Osteoblast (primary cell): ENCODE measurements at regions not wholly inside any gene's neighbourhood (a gene's known extent, or its start where the extent isn't known, plus 50 kb on each side); places are given as distances from the start of the nearest gene placed in this dataset.

ENCODE experiments used
- DNase-seq: peaks from one replicate; pipeline ENCODE4 v3.0.0; 2011; ENCODE audit warnings: low spot score, mixed read lengths; ENCODE audit not compliant: insufficient read length; ENCODE audit errors: missing footprints
- H2AFZ ChIP-seq: 2 replicates; pipeline ENCODE4 v1.6.0; 2011; ENCODE audit warnings: mild to moderate bottlenecking, low read length
- H3K27ac ChIP-seq: 2 replicates; pipeline ENCODE4 v1.5.1; 2011; ENCODE audit warnings: mild to moderate bottlenecking, low read depth, low read length, moderate library complexity
- H3K27me3 ChIP-seq: 2 replicates; pipeline ENCODE4 v1.6.0; 2012; ENCODE audit warnings: mild to moderate bottlenecking, control low read depth, inconsistent platforms, low read length, moderate library complexity; ENCODE audit not compliant: insufficient read depth
- H3K36me3 ChIP-seq: 2 replicates; pipeline ENCODE4 v1.5.1; 2011; ENCODE audit warnings: mild to moderate bottlenecking, low read length, control low read depth, moderate library complexity; ENCODE audit not compliant: insufficient read depth
- H3K4me1 ChIP-seq: 2 replicates; pipeline ENCODE4 v1.5.1; 2011; ENCODE audit warnings: mild to moderate bottlenecking, low read length, control low read depth, moderate library complexity; ENCODE audit not compliant: insufficient read depth
- H3K4me2 ChIP-seq: 2 replicates; pipeline ENCODE4 v1.6.0; 2011; ENCODE audit warnings: mild to moderate bottlenecking, low read length; ENCODE audit not compliant: insufficient read depth
- H3K4me3 ChIP-seq: fragments of 200-600 bp; sonication (generic); 3 replicates; pipeline ENCODE4 v1.5.1; 2012; ENCODE audit warnings: mild to moderate bottlenecking, low read length, inconsistent platforms; ENCODE audit not compliant: insufficient read depth
- H3K79me2 ChIP-seq: 2 replicates; pipeline ENCODE4 v1.6.0; 2012; ENCODE audit warnings: mild to moderate bottlenecking, low read length, control low read depth, inconsistent platforms; ENCODE audit not compliant: insufficient read depth
- H3K9me3 ChIP-seq: 2 replicates; pipeline ENCODE4 v1.5.1; 2011; ENCODE audit warnings: low read depth, low read length, control low read depth
- H4K20me1 ChIP-seq: 2 replicates; pipeline ENCODE4 v1.6.0; 2012; ENCODE audit warnings: mild to moderate bottlenecking, low read length, control low read depth; ENCODE audit not compliant: insufficient read depth
- TF ChIP-seq, protein P1 (sequence below): IDR thresholded peaks from 2 replicates; pipeline ENCODE4 v1.5.1; 2011; ENCODE audit warnings: mild to moderate bottlenecking, low read depth, low read length, moderate library complexity; ENCODE audit errors: extremely low read depth

DNA sequence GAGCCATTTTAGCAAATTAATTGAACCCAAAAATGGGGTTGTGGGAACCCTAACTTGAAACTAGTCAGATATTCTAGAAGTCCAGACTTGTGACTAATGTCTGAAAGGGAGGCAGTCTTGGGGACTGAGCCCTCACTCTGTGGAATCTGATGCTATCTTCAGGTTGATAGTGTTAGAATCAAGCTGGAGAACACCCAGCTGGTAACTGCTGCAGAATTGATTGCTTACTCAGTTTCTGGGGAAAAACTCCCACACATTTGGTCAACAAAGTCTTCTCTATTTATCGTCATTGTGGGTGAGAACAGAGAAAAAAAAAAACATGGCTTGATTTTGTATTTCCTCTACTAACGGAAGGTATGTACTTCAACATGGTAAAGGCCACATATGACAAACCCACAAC is 1925.8 kb upstream of the CELF4 start:
- no peaks in the 10 kb centered on the region for H3K79me2 ChIP-seq
- H3K27ac ChIP-seq, result no peak overlapping the region
- H3K4me1 ChIP-seq, result no peaks in the 10 kb centered on the region
- no peak for DNase-seq
- H3K4me3 ChIP-seq, result no peak overlapping the region
- no peaks in the 10 kb centered on the region for H3K9me3 ChIP-seq
- no peak overlapping the region for H2AFZ ChIP-seq
- H3K4me2 ChIP-seq, result no peak overlapping the region
- TF ChIP-seq, protein P1, sequence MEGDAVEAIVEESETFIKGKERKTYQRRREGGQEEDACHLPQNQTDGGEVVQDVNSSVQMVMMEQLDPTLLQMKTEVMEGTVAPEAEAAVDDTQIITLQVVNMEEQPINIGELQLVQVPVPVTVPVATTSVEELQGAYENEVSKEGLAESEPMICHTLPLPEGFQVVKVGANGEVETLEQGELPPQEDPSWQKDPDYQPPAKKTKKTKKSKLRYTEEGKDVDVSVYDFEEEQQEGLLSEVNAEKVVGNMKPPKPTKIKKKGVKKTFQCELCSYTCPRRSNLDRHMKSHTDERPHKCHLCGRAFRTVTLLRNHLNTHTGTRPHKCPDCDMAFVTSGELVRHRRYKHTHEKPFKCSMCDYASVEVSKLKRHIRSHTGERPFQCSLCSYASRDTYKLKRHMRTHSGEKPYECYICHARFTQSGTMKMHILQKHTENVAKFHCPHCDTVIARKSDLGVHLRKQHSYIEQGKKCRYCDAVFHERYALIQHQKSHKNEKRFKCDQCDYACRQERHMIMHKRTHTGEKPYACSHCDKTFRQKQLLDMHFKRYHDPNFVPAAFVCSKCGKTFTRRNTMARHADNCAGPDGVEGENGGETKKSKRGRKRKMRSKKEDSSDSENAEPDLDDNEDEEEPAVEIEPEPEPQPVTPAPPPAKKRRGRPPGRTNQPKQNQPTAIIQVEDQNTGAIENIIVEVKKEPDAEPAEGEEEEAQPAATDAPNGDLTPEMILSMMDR, result no peak
- H3K36me3 ChIP-seq, result no peaks in the 10 kb centered on the region
- H3K27me3 ChIP-seq, result no peaks in the 10 kb centered on the region
- no peaks in the 10 kb centered on the region for H4K20me1 ChIP-seq

GRCh38 chr18:39489431-39489830 is 1923.8 kb upstream of the CELF4 start:
- Histone ChIP-seq H2AFZ (no peak overlapping the region), H3K9me3 (no peaks in the 10 kb centered on the region), H3K79me2 (no peaks in the 10 kb centered on the region), H3K4me1 (no peaks in the 10 kb centered on the region), H4K20me1 (no peaks in the 10 kb centered on the region), H3K4me2 (no peak overlapping the region), H3K4me3 (no peak overlapping the region), H3K27me3 (no peaks in the 10 kb centered on the region), H3K27ac (no peak overlapping the region), H3K36me3 (no peaks in the 10 kb centered on the region)
- TF ChIP-seq, protein P1, result no peak
- no peak for DNase-seq

- Histone ChIP-seq H2AFZ (no peak overlapping the region), H3K27me3 (no peaks in the 10 kb centered on the region), H3K4me2 (no peak overlapping the region), H3K79me2 (no peaks in the 10 kb centered on the region), H3K4me3 (no peak overlapping the region), H3K36me3 (no peaks in the 10 kb centered on the region), H3K27ac (no peak overlapping the region), H3K9me3 (no peaks in the 10 kb centered on the region), H4K20me1 (no peaks in the 10 kb centered on the region), H3K4me1 (no peaks in the 10 kb centered on the region)
- no peak for DNase-seq
- TF ChIP-seq, protein P1, result no peak
Measured at GRCh38 chr18:39487932-39488331, 1922.3 kb upstream of the CELF4 start.

- Histone ChIP-seq H3K4me2 (no peak overlapping the region), H2AFZ (no peak overlapping the region), H3K36me3 (no peaks in the 10 kb centered on the region), H3K4me3 (no peak overlapping the region), H3K27ac (no peak overlapping the region), H4K20me1 (no peaks in the 10 kb centered on the region), H3K4me1 (no peaks in the 10 kb centered on the region), H3K79me2 (no peaks in the 10 kb centered on the region), H3K27me3 (no peaks in the 10 kb centered on the region), H3K9me3 (no peaks in the 10 kb centered on the region)
- no peak for DNase-seq
- TF ChIP-seq, protein P1, result no peak
Measured at GRCh38 chr18:39486268-39486667, 1920.7 kb upstream of the CELF4 start.
